GM18517 (cell line): ENCODE measurements at regions not wholly inside any gene's neighbourhood (a gene's known extent, or its start where the extent isn't known, plus 50 kb on each side); places are given as distances from the start of the nearest gene placed in this dataset.
"Not testable (repeated sequence)": the region's sequence is repeated elsewhere in the genome, so short reads cannot be mapped to it uniquely, and the experiment has no call there.

ENCODE experiments used
- ATAC-seq: cut with Tn5 transposase; IDR thresholded peaks from one replicate; pipeline ENCODE4 v1.9.1; 2021; ENCODE audit warnings: mild to moderate bottlenecking, moderate library complexity; ENCODE audit not compliant: unreplicated experiment

GRCh38 chr7:81296726-81297125, 377.9 kb upstream of the SEMA3C start:
- no peak for ATAC-seq

- no peak for ATAC-seq
Observed at GRCh38 chr7:81294897-81295515, 376.2 kb upstream of the SEMA3C start.

- ATAC-seq: no peak
Observed at GRCh38 chr7:81293806-81294205, 375.0 kb upstream of the SEMA3C start.

GRCh38 chr7:81286754-81287153, 367.9 kb upstream of the SEMA3C start:
- not testable (repeated sequence) for ATAC-seq

GRCh38 chr7:81285142-81285871, 366.5 kb upstream of the SEMA3C start:
- no peak for ATAC-seq

- no peak for ATAC-seq
Observed at GRCh38 chr7:81284576-81284975, 365.7 kb upstream of the SEMA3C start.

- ATAC-seq: no peak
Observed at GRCh38 chr7:81280531-81280930, 361.7 kb upstream of the SEMA3C start.

- no peak for ATAC-seq
Observed at GRCh38 chr7:81277691-81278090, 358.8 kb upstream of the SEMA3C start.

GRCh38 chr7:81273601-81274397, 354.9 kb upstream of the SEMA3C start:
- ATAC-seq: no peak

- ATAC-seq: no peak
Observed at GRCh38 chr7:81272176-81272575, 353.3 kb upstream of the SEMA3C start.

- ATAC-seq: no peak
Observed at GRCh38 chr7:81268551-81268950, 349.7 kb upstream of the SEMA3C start.

- ATAC-seq: no peak
Observed at GRCh38 chr7:81267508-81267907, 348.7 kb upstream of the SEMA3C start.

- no peak for ATAC-seq
Observed at GRCh38 chr7:81264116-81264515, 345.3 kb upstream of the SEMA3C start.

- ATAC-seq: no peak
Observed at GRCh38 chr7:81260152-81260551, 341.3 kb upstream of the SEMA3C start.

- ATAC-seq: no peak
Observed at GRCh38 chr7:81256991-81257390, 338.1 kb upstream of the SEMA3C start.

GRCh38 chr7:81248420-81248819, 329.6 kb upstream of the SEMA3C start:
- ATAC-seq: no peak

GRCh38 chr7:81247364-81247763, 328.5 kb upstream of the SEMA3C start:
- ATAC-seq: not testable (repeated sequence)

- no peak for ATAC-seq
Observed at GRCh38 chr7:81245353-81245752, 326.5 kb upstream of the SEMA3C start.

GRCh38 chr7:81244224-81244623, 325.4 kb upstream of the SEMA3C start:
- no peak for ATAC-seq

- no peak for ATAC-seq
Observed at GRCh38 chr7:81236560-81236959, 317.7 kb upstream of the SEMA3C start.

GRCh38 chr7:81235997-81236396, 317.1 kb upstream of the SEMA3C start:
- ATAC-seq: no peak

- no peak for ATAC-seq
Observed at GRCh38 chr7:81234896-81235295, 316.0 kb upstream of the SEMA3C start.
